A549 (cell line): ENCODE measurements at regions not wholly inside any gene's neighbourhood (a gene's known extent, or its start where the extent isn't known, plus 50 kb on each side); places are given as distances from the start of the nearest gene placed in this dataset.
"Not testable (repeated sequence)": the region's sequence is repeated elsewhere in the genome, so short reads cannot be mapped to it uniquely, and the experiment has no call there.

Experiments used
- ATAC-seq, 2 experiments: fragments of 200-7000 bp in 1 of 2; fragments of >200 bp in 1 of 2; cut with Nextera tagmentation in 1 of 2; cut with Tn5 transposase in 1 of 2; 3 replicates each; pipeline versions ENCODE4 v1.8.0 to v1.9.1; 2018 to 2020; ENCODE audit warnings: mild to moderate bottlenecking in 1 of 2, moderate library complexity in 1 of 2
- CTCF ChIA-PET: fragments of 300-600 bp; sonication (Branson Sonifier 250); formaldehyde crosslinking; extraction: SDS; loops from one replicate; lab custom pipeline; 2021; ENCODE audit warnings: antibody characterized with exemption, inconsistent platforms; lab: Yijun Ruan, JAX
- POLR2A ChIA-PET: fragments of 350-600 bp; formaldehyde crosslinking; extraction: SDS; loops from one replicate; lab custom pipeline; 2021; ENCODE audit warnings: antibody characterized with exemption, inconsistent platforms; lab: Yijun Ruan, JAX
- DNase-seq, 2 experiments: peaks; one replicate each; pipeline versions ENCODE4 v3.0.0 to v3.0.0-alpha.2; 2011 to 2016; ENCODE audit warnings: low read depth in 1 of 2, low spot score in 1 of 2
- FAIRE-seq: peaks from 2 replicates; lab custom pipeline; 2011; peaks lifted over from hg19 to GRCh38; lab: Jason Lieb, UNC
- H3K27ac ChIP-seq, 2 experiments: fragments of >200 bp; sonication (Bioruptor Twin); formaldehyde crosslinking; 3 replicates each; pipeline ENCODE4 v1.5.1; 2016 to 2017
- H3K4me1 ChIP-seq: fragments of >200 bp; sonication (Bioruptor Twin); formaldehyde crosslinking; 3 replicates; pipeline ENCODE4 v1.6.1; 2016
- H3K4me2 ChIP-seq: fragments of >200 bp; sonication (Bioruptor Twin); formaldehyde crosslinking; 3 replicates; pipeline ENCODE4 v1.6.1; 2016
- H3K4me3 ChIP-seq: fragments of >200 bp; sonication (Bioruptor Twin); formaldehyde crosslinking; 3 replicates; pipeline ENCODE4 v1.5.1; 2016
- H3K9me3 ChIP-seq: fragments of >200 bp; sonication (Bioruptor Twin); formaldehyde crosslinking; 3 replicates; pipeline ENCODE4 v1.6.1; 2016
- CBX8 ChIP-seq: fragments of 200-600 bp; sonication (generic); IDR thresholded peaks from 2 replicates; pipeline ENCODE4 v1.6.1; 2016
- CHD4 ChIP-seq: fragments of 200-600 bp; sonication (generic); IDR thresholded peaks from 2 replicates; pipeline ENCODE4 v1.6.1; 2016; ENCODE audit warnings: antibody characterized with exemption, mild to moderate bottlenecking, borderline replicate concordance
- ESRRA ChIP-seq: fragments of 150-350 bp; IDR thresholded peaks from 2 replicates; pipeline ENCODE4 v1.6.1; 2014; ENCODE audit warnings: mild to moderate bottlenecking, low read length, borderline replicate concordance
- FOSB ChIP-seq: fragments of 250-450 bp; sonication (Bioruptor Pico); IDR thresholded peaks from 2 replicates; pipeline ENCODE4 v1.5.0; 2020; ENCODE audit warnings: mild to moderate bottlenecking, moderate library complexity
- HDAC2 ChIP-seq: fragments of 200-600 bp; sonication (generic); IDR thresholded peaks from 2 replicates; pipeline ENCODE4 v1.6.1; 2016
- HMGXB4 ChIP-seq: fragments of 250-450 bp; sonication (Bioruptor Pico); IDR thresholded peaks from 2 replicates; pipeline ENCODE4 v1.5.0; 2021; ENCODE audit warnings: mild to moderate bottlenecking, moderate library complexity, borderline replicate concordance
- HOXA7 ChIP-seq: fragments of 250-450 bp; sonication (Bioruptor Pico); IDR thresholded peaks from 2 replicates; pipeline ENCODE4 v1.5.0; 2020; ENCODE audit warnings: mild to moderate bottlenecking, moderate library complexity
- KDM1A ChIP-seq: fragments of 200-600 bp; sonication (generic); IDR thresholded peaks from 2 replicates; pipeline ENCODE4 v1.6.1; 2016; ENCODE audit warnings: low read depth, mild to moderate bottlenecking
- MAFK ChIP-seq: fragments of 450-650 bp; IDR thresholded peaks from 2 replicates; pipeline ENCODE4 v1.6.1; 2014; ENCODE audit not compliant: partially characterized antibody
- MAZ ChIP-seq: fragments of 150-350 bp; IDR thresholded peaks from 2 replicates; pipeline ENCODE4 v1.6.1; 2014; ENCODE audit warnings: antibody characterized with exemption, low read depth, low read length, borderline replicate concordance
- NFE2L2 ChIP-seq: fragments of 150-350 bp; conservative IDR thresholded peaks from 2 replicates; pipeline ENCODE4 v1.6.1; 2014; ENCODE audit warnings: low read length
- NR3C1 ChIP-seq: fragments of >200 bp; sonication (Bioruptor Twin); formaldehyde crosslinking; IDR thresholded peaks from 3 replicates; pipeline ENCODE4 v1.6.1; 2017
- PHF8 ChIP-seq: fragments of 200-600 bp; sonication (generic); IDR thresholded peaks from 2 replicates; pipeline ENCODE4 v1.6.1; 2016; ENCODE audit warnings: low read depth, mild to moderate bottlenecking, antibody characterized with exemption, moderate library complexity, borderline replicate concordance
- RAD21 ChIP-seq, 2 experiments: fragments of >200 bp in 1 of 2; sonication (Bioruptor Twin) in 1 of 2; formaldehyde crosslinking in 1 of 2; IDR thresholded peaks in 1 of 2; conservative IDR thresholded peaks in 1 of 2; 2 replicates in 1 of 2; 3 replicates in 1 of 2; pipeline ENCODE4 v1.6.1; 2012 to 2018; ENCODE audit warnings: inconsistent platforms in 1 of 2
- REST ChIP-seq: fragments of 200-600 bp; sonication (generic); IDR thresholded peaks from 2 replicates; pipeline ENCODE4 v1.6.1; 2016; ENCODE audit warnings: antibody characterized with exemption, mild to moderate bottlenecking, moderate library complexity
- SREBF2 ChIP-seq: fragments of 450-650 bp; IDR thresholded peaks from 2 replicates; pipeline ENCODE4 v1.6.1; 2014; ENCODE audit warnings: mild to moderate bottlenecking, moderate library complexity
- ZNF302 ChIP-seq: fragments of 250-450 bp; sonication (Bioruptor Pico); IDR thresholded peaks from 2 replicates; pipeline ENCODE4 v1.9.0; 2021; ENCODE audit warnings: inconsistent platforms, mild to moderate bottlenecking, moderate library complexity
- ZSCAN20 ChIP-seq: fragments of 250-450 bp; sonication (Bioruptor Pico); IDR thresholded peaks from 2 replicates; pipeline ENCODE4 v1.8.0; 2022; ENCODE audit warnings: mild to moderate bottlenecking, moderate library complexity
- WGBS: methylation state at CpG from one replicate; pipeline ENCODE4 v1.1.6; 2017; ENCODE audit errors: missing lambda C conversion rate; 5-methylcytosine and 5-hydroxymethylcytosine counted together
- TF ChIP-seq, protein P1 (sequence below): fragments of >200 bp; sonication (Bioruptor Twin); formaldehyde crosslinking; IDR thresholded peaks from 2 replicates; pipeline ENCODE4 v1.6.1; 2016
- TF ChIP-seq, protein P2 (sequence below): IDR thresholded peaks from 2 replicates; pipeline ENCODE4 v1.6.1; 2012

DNA sequence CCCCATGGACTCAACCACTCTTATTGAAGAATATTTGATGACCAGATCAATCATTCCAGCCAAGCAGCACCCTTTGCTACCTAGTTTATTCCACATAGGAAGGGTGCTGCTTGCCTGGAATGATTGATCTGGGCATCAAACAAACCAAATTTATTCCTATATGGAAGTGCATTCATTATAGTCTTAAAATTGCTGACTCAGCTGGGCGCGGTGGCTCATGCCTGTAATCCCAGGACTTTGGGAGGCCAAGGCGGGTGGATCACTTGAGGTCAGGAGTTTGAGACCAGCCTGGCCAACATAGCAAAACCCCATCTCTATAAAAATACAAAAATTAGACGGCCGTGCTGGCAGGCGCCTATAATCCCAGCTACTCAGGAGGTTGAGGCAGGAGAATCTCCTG lies 489.6 kb upstream of the API5 start:
- CTCF ChIA-PET, H3K4me1 ChIP-seq, H3K9me3 ChIP-seq: not testable (repeated sequence)
- peak; percentile 91 for TF ChIP-seq MAFK
- TF ChIP-seq, all 56 proteins: peak for 1; not testable (repeated sequence) for 55
- H3K4me3 ChIP-seq, H3K4me2 ChIP-seq, FAIRE-seq, ATAC-seq, DNase-seq, POLR2A ChIA-PET, H3K27ac ChIP-seq: not testable (repeated sequence)
- 43% methylated on average over 6 of the region's 6 CpGs for WGBS

- DNase-seq = no peak
- Histone ChIP-seq H3K9me3 (no peaks in the 10 kb centered on the region), H3K4me3 (no peak overlapping the region), H3K4me2 (no peak overlapping the region), H3K4me1 (no peaks in the 10 kb centered on the region), H3K27ac (no peak overlapping the region)
- CTCF ChIA-PET = no interaction called here
- POLR2A ChIA-PET = no interaction called here
- FAIRE-seq = no peak
- ATAC-seq = no peak
- WGBS = 0% methylated on average over 1 of the region's 1 CpG
- TF ChIP-seq REST (no peak), HDAC2 (no peak), HMGXB4 (CRISPR knock-in tag) (no peak), SREBF2 (no peak), CHD4 (no peak), KDM1A (no peak), FOSB (no peak), ESRRA (no peak), MAFK (no peak), CBX8 (no peak), NR3C1 (no peak)
- TF ChIP-seq, protein P1, sequence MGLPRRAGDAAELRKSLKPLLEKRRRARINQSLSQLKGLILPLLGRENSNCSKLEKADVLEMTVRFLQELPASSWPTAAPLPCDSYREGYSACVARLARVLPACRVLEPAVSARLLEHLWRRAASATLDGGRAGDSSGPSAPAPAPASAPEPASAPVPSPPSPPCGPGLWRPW = no peak
- TF ChIP-seq, protein P2, sequence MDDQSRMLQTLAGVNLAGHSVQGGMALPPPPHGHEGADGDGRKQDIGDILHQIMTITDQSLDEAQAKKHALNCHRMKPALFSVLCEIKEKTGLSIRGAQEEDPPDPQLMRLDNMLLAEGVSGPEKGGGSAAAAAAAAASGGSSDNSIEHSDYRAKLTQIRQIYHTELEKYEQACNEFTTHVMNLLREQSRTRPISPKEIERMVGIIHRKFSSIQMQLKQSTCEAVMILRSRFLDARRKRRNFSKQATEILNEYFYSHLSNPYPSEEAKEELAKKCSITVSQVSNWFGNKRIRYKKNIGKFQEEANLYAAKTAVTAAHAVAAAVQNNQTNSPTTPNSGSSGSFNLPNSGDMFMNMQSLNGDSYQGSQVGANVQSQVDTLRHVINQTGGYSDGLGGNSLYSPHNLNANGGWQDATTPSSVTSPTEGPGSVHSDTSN = no peak
Measured at GRCh38 chr11:42823546-42823945, 488.2 kb upstream of the API5 start.

- no peaks in the 10 kb centered on the region for H3K9me3 ChIP-seq
- DNase-seq (no peak), ATAC-seq (no peak), FAIRE-seq (no peak)
- CTCF ChIA-PET = no interaction called here
- no peak overlapping the region for H3K4me2 ChIP-seq
- H3K4me1 ChIP-seq = no peaks in the 10 kb centered on the region
- POLR2A ChIA-PET = no interaction called here
- WGBS = 24% methylated on average over 4 of the region's 4 CpGs
- no peak overlapping the region for H3K4me3 ChIP-seq
- TF ChIP-seq PHF8 = no peak
- no peak for TF ChIP-seq MAZ
- TF ChIP-seq ZNF302 (CRISPR knock-in tag) = no peak
- TF ChIP-seq HDAC2 = no peak
- TF ChIP-seq REST = no peak
- TF ChIP-seq HOXA7 (CRISPR knock-in tag) = no peak
- TF ChIP-seq ZSCAN20 (CRISPR knock-in tag) = no peak
- TF ChIP-seq NFE2L2 = no peak
- no peak for TF ChIP-seq RAD21 (conservative IDR thresholded peaks at IDR 0.05 in 1 of 2, IDR thresholded peaks at IDR 0.05 in 1 of 2)
- no peak for TF ChIP-seq MAFK
- H3K27ac ChIP-seq = no peak overlapping the region
Measured at GRCh38 chr11:42824067-42824466, 487.7 kb upstream of the API5 start.
